Keratinocyte (primary cell): ENCODE measurements at regions not wholly inside any gene's neighbourhood (a gene's known extent, or its start where the extent isn't known, plus 50 kb on each side); places are given as distances from the start of the nearest gene placed in this dataset.

Experiments used
- CTCF ChIP-seq, 3 experiments: IDR thresholded peaks in 1 of 3; conservative IDR thresholded peaks in 1 of 3; optimal IDR thresholded peaks in 1 of 3; 2 replicates in 2 of 3; 3 replicates in 1 of 3; pipeline versions ENCODE3 to v1.5.1; 2011; ENCODE audit warnings: low read length in 3 of 3, mild to moderate bottlenecking in 3 of 3, moderate library complexity in 2 of 3, control low read depth in 1 of 3, inconsistent platforms in 1 of 3; ENCODE audit not compliant: insufficient read depth in 2 of 3; ENCODE audit errors: extremely low read depth in 1 of 3
- EZH2 ChIP-seq: IDR thresholded peaks from one replicate; pipeline ENCODE4 v1.6.1; 2012; ENCODE audit warnings: inconsistent platforms, mild to moderate bottlenecking, low read length, moderate library complexity

GRCh38 chr5:112512901-112513300, 93.8 kb upstream of the EPB41L4A start:
- no peak for TF ChIP-seq CTCF (optimal IDR thresholded peaks at IDR 0.05 in 1 of 3, IDR thresholded peaks at IDR 0.05 in 1 of 3, conservative IDR thresholded peaks at IDR 0.05 in 1 of 3; ENCODE audit: extremely low read depth in 1 of 3, insufficient read depth in 2 of 3, low read length in 3 of 3)
- TF ChIP-seq EZH2: no peak
